Right cardiac atrium (tissue), 5 donors: ENCODE measurements at regions not wholly inside any gene's neighbourhood (a gene's known extent, or its start where the extent isn't known, plus 50 kb on each side); places are given as distances from the start of the nearest gene placed in this dataset.
"Not testable (repeated sequence)": the region's sequence is repeated elsewhere in the genome, so short reads cannot be mapped to it uniquely, and the experiment has no call there.

Experiments
- ATAC-seq, 2 donors: fragments of 200-7000 bp; cut with Tn5 transposase; one replicate each; pipeline versions ENCODE4 v1.8.0 to v1.9.1; 2020; ENCODE audit warnings: moderate library complexity in 2 of 2, mild to moderate bottlenecking in 1 of 2
- DNase-seq, 3 donors: peaks; one replicate each; pipeline ENCODE4 v3.0.0-alpha.2; 2020
- H3K27ac ChIP-seq: one replicate; pipeline ENCODE4 v1.5.1; 2013; ENCODE audit warnings: mild to moderate bottlenecking, low read length, control low read depth, moderate library complexity
- H3K27me3 ChIP-seq: one replicate; pipeline ENCODE4 v1.6.1; 2013; ENCODE audit not compliant: control insufficient read depth, insufficient read depth
- H3K4me1 ChIP-seq: one replicate; pipeline ENCODE4 v1.6.1; 2013; ENCODE audit warnings: low read length; ENCODE audit not compliant: control insufficient read depth, insufficient read depth
- H3K4me3 ChIP-seq: one replicate; pipeline ENCODE4 v1.5.1; 2013; ENCODE audit warnings: low read length, control low read depth
- H3K9me3 ChIP-seq: one replicate; pipeline ENCODE4 v1.6.1; 2013; ENCODE audit warnings: low read length; ENCODE audit not compliant: control insufficient read depth
- WGBS: extraction: QIAGEN DNeasy Blood & Tissue Kit; methylation state at CpG from one replicate; pipeline ENCODE4 v1.1.7; 2013; 5-methylcytosine and 5-hydroxymethylcytosine counted together
- intact Hi-C, 4 donors: fragments of 100-400 bp; cut with DNase I; formaldehyde crosslinking; loops; one replicate each; pipeline versions ENCODE4 v1.11.0 to v1.14.0; 2022 to 2023
- donor health status: healthy with polysubstance abuse.
- donor health status: DM: no; HTN: yes; CAD: no.
- donor health status: DM: no; HTN: no; CAD: no.
- donor health status: DM: no; HTN: yes; CAD: no; lungs with severe emphysema.
- donor health status: DM: yes; HTN: yes; CAD: no.

- 76% methylated on average over 4 of the region's 6 CpGs for WGBS
- H3K4me1 ChIP-seq, H3K27me3 ChIP-seq, H3K9me3 ChIP-seq, ATAC-seq, H3K27ac ChIP-seq, DNase-seq, H3K4me3 ChIP-seq, intact Hi-C loops: not testable (repeated sequence)
Measured at GRCh38 chr9:42656789-42657188, 473.3 kb downstream of the SPATA31A6 start.

- H3K4me3 ChIP-seq, H3K27ac ChIP-seq, ATAC-seq, intact Hi-C loops, H3K27me3 ChIP-seq, DNase-seq, H3K9me3 ChIP-seq, H3K4me1 ChIP-seq: not testable (repeated sequence)
- WGBS: no CpG with 5 or more reads among the region's 10 CpGs
Measured at GRCh38 chr9:42657496-42657895, 474.0 kb downstream of the SPATA31A6 start.

GRCh38 chr9:42697146-42697545 lies 513.7 kb downstream of the SPATA31A6 start:
- ATAC-seq, H3K4me1 ChIP-seq, H3K4me3 ChIP-seq, H3K9me3 ChIP-seq, intact Hi-C loops, H3K27ac ChIP-seq, DNase-seq, H3K27me3 ChIP-seq: not testable (repeated sequence)
- WGBS: no CpG with 5 or more reads among the region's 2 CpGs

GRCh38 chr9:42702890-42703289 lies 519.4 kb downstream of the SPATA31A6 start:
- WGBS: no CpG with 5 or more reads among the region's 2 CpGs
- H3K27me3 ChIP-seq, ATAC-seq: not testable (repeated sequence)

GRCh38 chr9:42724841-42725835 lies 541.7 kb downstream of the SPATA31A6 start:
- H3K4me1 ChIP-seq, H3K27me3 ChIP-seq, ATAC-seq, H3K4me3 ChIP-seq, H3K27ac ChIP-seq, intact Hi-C loops, H3K9me3 ChIP-seq: not testable (repeated sequence)
- 0% methylated on average over 3 of the region's 49 CpGs for WGBS
- peak in 2 of 3 donors; percentile 16 to 70 for DNase-seq

More at GRCh38 chr9:42702890-42703289, 519.4 kb downstream of the SPATA31A6 start:
- H3K4me3 ChIP-seq, H3K4me1 ChIP-seq, intact Hi-C loops, DNase-seq, H3K9me3 ChIP-seq, H3K27ac ChIP-seq: not testable (repeated sequence)

GRCh38 chr9:42743030-42743814 lies 559.8 kb downstream of the SPATA31A6 start:
- 39% methylated on average over 40 of the region's 40 CpGs for WGBS
- intact Hi-C loops, H3K27me3 ChIP-seq, H3K27ac ChIP-seq, H3K4me3 ChIP-seq, H3K9me3 ChIP-seq, H3K4me1 ChIP-seq: not testable (repeated sequence)
- DNase-seq (peak; percentile 77 to 88 (median 82)), ATAC-seq (peak; percentile 68 to 81)

- H3K9me3 ChIP-seq, H3K4me3 ChIP-seq, H3K27me3 ChIP-seq, DNase-seq, intact Hi-C loops, H3K4me1 ChIP-seq, ATAC-seq, H3K27ac ChIP-seq: not testable (repeated sequence)
- WGBS: 72% methylated on average over 2 of the region's 2 CpGs
Measured at GRCh38 chr9:42757251-42757650, 573.8 kb downstream of the SPATA31A6 start.

- H3K4me3 ChIP-seq, intact Hi-C loops, H3K9me3 ChIP-seq, ATAC-seq, H3K4me1 ChIP-seq, H3K27ac ChIP-seq, H3K27me3 ChIP-seq, DNase-seq: not testable (repeated sequence)
- 23% methylated on average over 5 of the region's 5 CpGs for WGBS
Measured at GRCh38 chr9:42759320-42759719, 575.9 kb downstream of the SPATA31A6 start.

- H3K27ac ChIP-seq, H3K9me3 ChIP-seq, H3K4me1 ChIP-seq, ATAC-seq, intact Hi-C loops, DNase-seq, H3K27me3 ChIP-seq, H3K4me3 ChIP-seq: not testable (repeated sequence)
- WGBS: 61% methylated on average over 4 of the region's 4 CpGs
Measured at GRCh38 chr9:42782201-42782600, 598.7 kb downstream of the SPATA31A6 start.

GRCh38 chr9:42792725-42793124 lies 609.3 kb downstream of the SPATA31A6 start:
- 58% methylated on average over 16 of the region's 16 CpGs for WGBS
- DNase-seq: not testable (repeated sequence)

GRCh38 chr9:42798571-42798970 lies 615.1 kb downstream of the SPATA31A6 start:
- H3K9me3 ChIP-seq, intact Hi-C loops, ATAC-seq, H3K27ac ChIP-seq, DNase-seq, H3K4me1 ChIP-seq, H3K4me3 ChIP-seq, H3K27me3 ChIP-seq: not testable (repeated sequence)
- 11% methylated on average over 1 of the region's 1 CpG for WGBS

More at GRCh38 chr9:42792725-42793124, 609.3 kb downstream of the SPATA31A6 start:
- ATAC-seq, H3K27ac ChIP-seq, H3K9me3 ChIP-seq, H3K4me3 ChIP-seq, intact Hi-C loops, H3K27me3 ChIP-seq, H3K4me1 ChIP-seq: not testable (repeated sequence)
